ENCODE measurements at regions not wholly inside any gene's neighbourhood (a gene's known extent, or its start where the extent isn't known, plus 50 kb on each side); places are given as distances from the start of the nearest gene placed in this dataset.

GRCh38 chr12:108400056-108400455, 60.9 kb upstream of the CMKLR1 start:
- Histone ChIP-seq H3K36me3 (no peaks in the 10 kb centered on the region), H3K4me3 (no peak overlapping the region), H3K27me3 (no peaks in the 10 kb centered on the region), H3K27ac (no peak overlapping the region), H3K4me1 (peaks cover 0 to 3% of the 10 kb centered on the region in 2 donors), H3K9me3 (no peaks in the 10 kb centered on the region)
- intact Hi-C loops (cut with DNase I): no loop called here
- TF ChIP-seq, protein P1, sequence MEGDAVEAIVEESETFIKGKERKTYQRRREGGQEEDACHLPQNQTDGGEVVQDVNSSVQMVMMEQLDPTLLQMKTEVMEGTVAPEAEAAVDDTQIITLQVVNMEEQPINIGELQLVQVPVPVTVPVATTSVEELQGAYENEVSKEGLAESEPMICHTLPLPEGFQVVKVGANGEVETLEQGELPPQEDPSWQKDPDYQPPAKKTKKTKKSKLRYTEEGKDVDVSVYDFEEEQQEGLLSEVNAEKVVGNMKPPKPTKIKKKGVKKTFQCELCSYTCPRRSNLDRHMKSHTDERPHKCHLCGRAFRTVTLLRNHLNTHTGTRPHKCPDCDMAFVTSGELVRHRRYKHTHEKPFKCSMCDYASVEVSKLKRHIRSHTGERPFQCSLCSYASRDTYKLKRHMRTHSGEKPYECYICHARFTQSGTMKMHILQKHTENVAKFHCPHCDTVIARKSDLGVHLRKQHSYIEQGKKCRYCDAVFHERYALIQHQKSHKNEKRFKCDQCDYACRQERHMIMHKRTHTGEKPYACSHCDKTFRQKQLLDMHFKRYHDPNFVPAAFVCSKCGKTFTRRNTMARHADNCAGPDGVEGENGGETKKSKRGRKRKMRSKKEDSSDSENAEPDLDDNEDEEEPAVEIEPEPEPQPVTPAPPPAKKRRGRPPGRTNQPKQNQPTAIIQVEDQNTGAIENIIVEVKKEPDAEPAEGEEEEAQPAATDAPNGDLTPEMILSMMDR (IDR thresholded peaks at IDR 0.05): no peak
- DNase-seq (ENCODE audit: low spot score in 2 of 2): no peak

DNA sequence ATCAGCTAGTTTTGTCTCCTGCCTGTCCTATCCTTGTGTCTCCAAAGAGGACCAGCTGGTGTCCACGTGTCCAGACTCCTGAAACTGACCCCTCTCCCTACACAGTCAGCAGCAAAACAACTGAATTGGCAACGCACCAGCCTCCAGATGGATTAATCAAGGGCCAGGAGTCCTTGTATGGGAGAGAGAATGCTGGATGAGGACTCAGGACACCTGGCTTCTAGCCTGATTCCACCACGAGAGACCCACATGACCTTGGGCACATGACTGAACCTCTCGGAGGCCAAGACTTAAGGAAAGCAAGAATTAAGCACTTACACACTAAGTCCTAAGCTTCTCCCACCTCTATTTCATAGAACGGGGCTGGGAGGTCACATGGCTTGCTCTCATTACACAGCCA, 60.4 kb upstream of the CMKLR1 start:
- H3K27ac ChIP-seq: no peak overlapping the region
- H3K4me1 ChIP-seq: peaks cover 2 to 4% of the 10 kb centered on the region in 2 donors
- DNase-seq (ENCODE audit: low spot score in 2 of 2): no peak
- H3K4me3 ChIP-seq: no peak overlapping the region
- TF ChIP-seq, protein P1 (IDR thresholded peaks at IDR 0.05): no peak
- no peaks in the 10 kb centered on the region for H3K27me3 ChIP-seq
- H3K36me3 ChIP-seq: no peaks in the 10 kb centered on the region
- no peaks in the 10 kb centered on the region for H3K9me3 ChIP-seq
- intact Hi-C loops (cut with DNase I): no loop called here

DNA sequence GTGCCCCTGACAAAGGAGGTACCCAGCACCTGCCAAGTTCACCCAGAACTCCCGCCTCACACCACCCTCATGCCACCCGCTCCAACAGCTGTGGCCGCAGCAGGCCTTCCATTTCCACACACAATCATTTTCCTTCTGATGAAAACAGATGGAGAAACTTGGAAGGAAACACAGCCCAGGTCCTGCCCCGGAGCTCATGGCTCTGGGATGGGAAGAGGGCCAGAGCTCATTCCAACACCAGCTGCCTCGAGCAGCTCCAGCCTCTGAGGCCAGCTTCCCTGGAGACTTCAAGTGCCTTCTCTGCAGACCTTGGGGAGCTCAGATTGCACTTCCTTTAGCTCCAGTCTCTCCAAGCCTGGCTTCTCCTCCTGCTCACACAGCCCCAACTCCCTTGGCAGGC, 55.1 kb upstream of the CMKLR1 start:
- H3K4me1 ChIP-seq: peaks cover 6 to 7% of the 10 kb centered on the region in 2 donors
- intact Hi-C loops (cut with DNase I): no loop called here
- no peaks in the 10 kb centered on the region for H3K27me3 ChIP-seq
- TF ChIP-seq, protein P1 (IDR thresholded peaks at IDR 0.05): no peak
- no peaks in the 10 kb centered on the region for H3K9me3 ChIP-seq
- H3K4me3 ChIP-seq: no peak overlapping the region
- no peaks in the 10 kb centered on the region for H3K36me3 ChIP-seq
- DNase-seq (ENCODE audit: low spot score in 2 of 2): peak in 1 of 2 donors; percentile 64
- peak overlapping the region; percentile 59 to 68 for H3K27ac ChIP-seq

DNA sequence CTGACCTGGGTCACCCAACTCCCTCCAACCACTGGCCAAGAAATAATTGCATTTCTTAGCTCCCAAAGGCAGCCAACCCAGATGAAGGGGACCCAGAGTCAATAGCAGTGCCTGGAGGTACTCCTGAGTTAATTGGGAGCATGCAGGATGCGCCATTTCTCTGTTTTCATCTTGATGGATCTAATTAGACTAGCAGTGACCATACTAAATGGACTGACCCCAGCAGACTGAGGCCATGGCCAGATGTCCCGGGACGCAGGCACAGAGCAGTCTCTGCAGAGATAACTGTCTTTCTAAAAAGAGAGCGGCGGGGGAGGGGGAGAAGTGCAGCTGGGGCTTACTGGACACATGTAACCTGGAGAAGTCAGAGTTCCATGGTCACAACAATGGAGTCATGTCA, 53.2 kb upstream of the CMKLR1 start:
- no peaks in the 10 kb centered on the region for H3K27me3 ChIP-seq
- no peak overlapping the region for H3K27ac ChIP-seq
- DNase-seq (ENCODE audit: low spot score in 2 of 2): no peak
- intact Hi-C loops (cut with DNase I): no loop called here
- H3K4me3 ChIP-seq: no peak overlapping the region
- peaks cover 6 to 7% of the 10 kb centered on the region in 2 donors for H3K4me1 ChIP-seq
- TF ChIP-seq, protein P1 (IDR thresholded peaks at IDR 0.05): no peak
- no peaks in the 10 kb centered on the region for H3K36me3 ChIP-seq
- no peaks in the 10 kb centered on the region for H3K9me3 ChIP-seq

GRCh38 chr12:108390495-108391203, 51.5 kb upstream of the CMKLR1 start:
- H3K27ac ChIP-seq: no peak overlapping the region
- H3K4me3 ChIP-seq: no peak overlapping the region
- intact Hi-C loops (cut with DNase I): no loop called here
- H3K9me3 ChIP-seq: no peaks in the 10 kb centered on the region
- H3K4me1 ChIP-seq: peaks cover 6 to 7% of the 10 kb centered on the region in 2 donors
- no peak for DNase-seq (ENCODE audit: low spot score in 2 of 2)
- H3K27me3 ChIP-seq: no peaks in the 10 kb centered on the region
- TF ChIP-seq, protein P1 (IDR thresholded peaks at IDR 0.05): no peak
- H3K36me3 ChIP-seq: no peaks in the 10 kb centered on the region
